GM21423 (cell line): ENCODE measurements at regions not wholly inside any gene's neighbourhood (a gene's known extent, or its start where the extent isn't known, plus 50 kb on each side); places are given as distances from the start of the nearest gene placed in this dataset.
"Not testable (repeated sequence)": the region's sequence is repeated elsewhere in the genome, so short reads cannot be mapped to it uniquely, and the experiment has no call there.

ENCODE experiments used
- ATAC-seq: cut with Tn5 transposase; IDR thresholded peaks from one replicate; pipeline ENCODE4 v1.9.1; 2021; ENCODE audit warnings: mild to moderate bottlenecking, moderate library complexity; ENCODE audit not compliant: unreplicated experiment

GRCh38 chr5:91840412-91840811 lies 457.3 kb upstream of the ARRDC3 start:
- ATAC-seq: no peak

- no peak for ATAC-seq
Measured at GRCh38 chr5:91839721-91840120, 456.6 kb upstream of the ARRDC3 start.

- no peak for ATAC-seq
Measured at GRCh38 chr5:91839233-91839632, 456.1 kb upstream of the ARRDC3 start.

- ATAC-seq: no peak
Measured at GRCh38 chr5:91830361-91830953, 447.3 kb upstream of the ARRDC3 start.

- no peak for ATAC-seq
Measured at GRCh38 chr5:91825618-91826017, 442.5 kb upstream of the ARRDC3 start.

- ATAC-seq: no peak
Measured at GRCh38 chr5:91824406-91824805, 441.3 kb upstream of the ARRDC3 start.

GRCh38 chr5:91820874-91821273 lies 437.8 kb upstream of the ARRDC3 start:
- no peak for ATAC-seq

- ATAC-seq: no peak
Measured at GRCh38 chr5:91816681-91817080, 433.6 kb upstream of the ARRDC3 start.

- no peak for ATAC-seq
Measured at GRCh38 chr5:91797576-91797975, 414.5 kb upstream of the ARRDC3 start.

- ATAC-seq: no peak
Measured at GRCh38 chr5:91794856-91795548, 411.9 kb upstream of the ARRDC3 start.

GRCh38 chr5:91794455-91794854 lies 411.3 kb upstream of the ARRDC3 start:
- no peak for ATAC-seq

- no peak for ATAC-seq
Measured at GRCh38 chr5:91787718-91788117, 404.6 kb upstream of the ARRDC3 start.

GRCh38 chr5:91777671-91778070 lies 394.6 kb upstream of the ARRDC3 start:
- no peak for ATAC-seq

GRCh38 chr5:91776249-91776648 lies 393.1 kb upstream of the ARRDC3 start:
- ATAC-seq: no peak

- ATAC-seq: no peak
Measured at GRCh38 chr5:91770400-91770799, 387.3 kb upstream of the ARRDC3 start.

GRCh38 chr5:91757383-91757782 lies 374.3 kb upstream of the ARRDC3 start:
- ATAC-seq: not testable (repeated sequence)

GRCh38 chr5:91754990-91755389 lies 371.9 kb upstream of the ARRDC3 start:
- no peak for ATAC-seq

GRCh38 chr5:91744470-91744869 lies 361.4 kb upstream of the ARRDC3 start:
- not testable (repeated sequence) for ATAC-seq

- ATAC-seq: no peak
Measured at GRCh38 chr5:91742550-91742949, 359.4 kb upstream of the ARRDC3 start.

- ATAC-seq: no peak
Measured at GRCh38 chr5:91741764-91742505, 358.8 kb upstream of the ARRDC3 start.

- ATAC-seq: no peak
Measured at GRCh38 chr5:91730026-91730425, 346.9 kb upstream of the ARRDC3 start.

- ATAC-seq: no peak
Measured at GRCh38 chr5:91727463-91727862, 344.3 kb upstream of the ARRDC3 start.
